ENCODE measurements at regions not wholly inside any gene's neighbourhood (a gene's known extent, or its start where the extent isn't known, plus 50 kb on each side); places are given as distances from the start of the nearest gene placed in this dataset.
A peak's percentile ranks its signal among the peaks of the same experiment; 100 is the strongest.

- TF ChIP-seq Cebpa-rat (IDR thresholded peaks at IDR 0.05), result peak in 8 of 11 experiments; percentile 22 to 86 (median 46); a peak in 9 of 22 replicates
- H3K9ac ChIP-seq, result no peak overlapping the region
- no peaks in the 10 kb centered on the region for H3K36me3 ChIP-seq
- H3K4me3 ChIP-seq, result no peak overlapping the region
- H3K9me3 ChIP-seq (replicated peaks in 1 of 11), result no peaks in the 10 kb centered on the region
- H3K4me2 ChIP-seq, result no peak overlapping the region
- H3K27ac ChIP-seq, result no peak overlapping the region
- H3K4me1 ChIP-seq, result 0 out of 20 replicates have a peak, but pooled peaks cover 0 to 4% (median 0%) of the 10 kb centered on the region in 10 experiments
- no peaks in the 10 kb centered on the region for H4K20me1 ChIP-seq
- H3K27me3 ChIP-seq, result no peaks in the 10 kb centered on the region
Measured at GRCh38 chr14:56482310-56482911, 97.2 kb upstream of the TMEM260 start.

DNA sequence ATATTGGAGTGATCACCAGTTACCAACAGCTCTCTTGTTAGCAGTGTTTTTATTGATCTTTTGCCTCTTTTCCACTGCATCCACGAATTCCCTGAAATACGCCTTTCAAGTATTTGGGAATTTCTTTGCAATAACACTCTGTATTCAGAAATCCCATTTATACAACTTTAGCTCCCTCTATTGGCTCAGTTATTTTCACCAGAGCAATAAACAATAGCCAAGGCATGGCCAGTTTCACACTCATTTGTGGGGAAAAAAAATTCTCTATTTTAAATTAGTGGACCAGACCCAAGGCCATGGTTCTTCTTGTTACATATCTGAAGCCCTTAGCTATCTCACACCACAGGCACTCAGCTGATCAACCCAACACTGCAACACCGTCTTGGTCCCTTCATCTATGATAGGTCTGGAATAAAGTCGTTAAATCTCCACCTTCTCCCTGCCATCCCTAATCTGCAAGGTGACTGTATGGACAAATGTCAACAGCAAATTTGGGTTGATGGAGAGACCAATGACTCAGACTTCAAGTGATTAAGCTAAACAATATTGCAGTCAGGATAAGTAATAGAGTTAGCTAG is 92.4 kb upstream of the TMEM260 start:
- Histone ChIP-seq H3K36me3 (no peaks in the 10 kb centered on the region), H3K27ac (no peak overlapping the region), H3K4me3 (no peak overlapping the region), H3K9ac (no peak overlapping the region), H3K9me3 (replicated peaks in 1 of 11) (no peaks in the 10 kb centered on the region), H3K4me2 (no peak overlapping the region), H3K27me3 (no peaks in the 10 kb centered on the region), H4K20me1 (no peaks in the 10 kb centered on the region), H3K4me1 (peaks cover 0 to 15% (median 12%) of the 10 kb centered on the region in 10 experiments; a peak in 16 of 20 replicates)
- no peak for TF ChIP-seq Cebpa-rat (IDR thresholded peaks at IDR 0.05)

GRCh38 chr14:56487761-56488160 is 91.8 kb upstream of the TMEM260 start:
- no peak overlapping the region for H3K9ac ChIP-seq
- H3K9me3 ChIP-seq (replicated peaks in 1 of 11), result no peaks in the 10 kb centered on the region
- H3K36me3 ChIP-seq, result no peaks in the 10 kb centered on the region
- peaks cover 0 to 18% (median 14%) of the 10 kb centered on the region in 10 experiments; a peak in 16 of 20 replicates for H3K4me1 ChIP-seq
- H4K20me1 ChIP-seq, result no peaks in the 10 kb centered on the region
- no peak overlapping the region for H3K4me3 ChIP-seq
- TF ChIP-seq Cebpa-rat (IDR thresholded peaks at IDR 0.05), result no peak
- H3K27ac ChIP-seq, result no peak overlapping the region
- H3K4me2 ChIP-seq, result no peak overlapping the region
- H3K27me3 ChIP-seq, result no peaks in the 10 kb centered on the region

- no peak for TF ChIP-seq Cebpa-rat (IDR thresholded peaks at IDR 0.05)
- no peak overlapping the region for H3K27ac ChIP-seq
- H3K9ac ChIP-seq, result no peak overlapping the region
- H3K27me3 ChIP-seq, result no peaks in the 10 kb centered on the region
- no peaks in the 10 kb centered on the region for H4K20me1 ChIP-seq
- H3K36me3 ChIP-seq, result no peaks in the 10 kb centered on the region
- no peaks in the 10 kb centered on the region for H3K9me3 ChIP-seq (replicated peaks in 1 of 11)
- no peak overlapping the region for H3K4me2 ChIP-seq
- peaks cover 0 to 18% (median 14%) of the 10 kb centered on the region in 10 experiments; a peak in 16 of 20 replicates for H3K4me1 ChIP-seq
- no peak overlapping the region for H3K4me3 ChIP-seq
Measured at GRCh38 chr14:56488306-56488705, 91.3 kb upstream of the TMEM260 start.

- TF ChIP-seq Cebpa-rat (IDR thresholded peaks at IDR 0.05), result no peak
- no peaks in the 10 kb centered on the region for H3K9me3 ChIP-seq (replicated peaks in 1 of 11)
- peaks cover 0 to 18% (median 14%) of the 10 kb centered on the region in 10 experiments; a peak in 16 of 20 replicates for H3K4me1 ChIP-seq
- no peak overlapping the region for H3K27ac ChIP-seq
- H4K20me1 ChIP-seq, result no peaks in the 10 kb centered on the region
- no peaks in the 10 kb centered on the region for H3K27me3 ChIP-seq
- H3K4me2 ChIP-seq, result no peak overlapping the region
- no peaks in the 10 kb centered on the region for H3K36me3 ChIP-seq
- no peak overlapping the region for H3K9ac ChIP-seq
- no peak overlapping the region for H3K4me3 ChIP-seq
Measured at GRCh38 chr14:56490379-56490778, 89.2 kb upstream of the TMEM260 start.

- peak overlapping the region; percentile 37 to 74 (median 61) for H3K4me2 ChIP-seq
- no peak overlapping the region for H3K9ac ChIP-seq
- H3K27ac ChIP-seq, result no peak overlapping the region
- H3K9me3 ChIP-seq (replicated peaks in 1 of 11), result no peaks in the 10 kb centered on the region
- peaks cover 0 to 18% (median 14%) of the 10 kb centered on the region in 10 experiments; a peak in 16 of 20 replicates for H3K4me1 ChIP-seq
- no peaks in the 10 kb centered on the region for H4K20me1 ChIP-seq
- H3K27me3 ChIP-seq, result no peaks in the 10 kb centered on the region
- no peak for TF ChIP-seq Cebpa-rat (IDR thresholded peaks at IDR 0.05)
- H3K4me3 ChIP-seq, result no peak overlapping the region
- H3K36me3 ChIP-seq, result no peaks in the 10 kb centered on the region
Measured at GRCh38 chr14:56491299-56492285, 88.0 kb upstream of the TMEM260 start.

DNA sequence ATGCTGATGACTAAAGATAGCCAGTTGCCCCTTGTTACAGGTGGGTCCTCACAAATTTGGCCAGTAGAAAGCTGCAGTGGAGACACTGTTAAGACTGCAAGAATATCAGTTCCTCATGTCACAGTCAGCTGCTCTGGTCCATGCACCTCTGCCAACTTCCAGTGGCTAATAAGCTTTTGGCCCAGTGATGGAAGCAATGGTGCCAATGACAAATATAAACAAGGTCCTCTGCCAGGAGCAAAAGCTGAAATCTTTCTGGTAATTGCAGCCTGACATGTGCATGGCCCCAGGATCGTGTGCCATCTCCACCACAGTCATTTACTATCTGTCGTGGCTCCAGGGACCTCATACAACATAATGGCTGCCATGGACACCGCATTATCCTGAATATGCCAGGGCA is 85.4 kb upstream of the TMEM260 start:
- no peak for TF ChIP-seq Cebpa-rat (IDR thresholded peaks at IDR 0.05)
- Histone ChIP-seq H3K9ac (no peak overlapping the region), H3K4me2 (no peak overlapping the region), H3K27me3 (no peaks in the 10 kb centered on the region), H3K4me1 (peaks cover 0 to 18% (median 14%) of the 10 kb centered on the region in 10 experiments; a peak in 16 of 20 replicates), H3K27ac (no peak overlapping the region), H4K20me1 (no peaks in the 10 kb centered on the region), H3K9me3 (replicated peaks in 1 of 11) (no peaks in the 10 kb centered on the region), H3K36me3 (no peaks in the 10 kb centered on the region), H3K4me3 (no peak overlapping the region)

- Histone ChIP-seq H3K9me3 (replicated peaks in 1 of 11) (no peaks in the 10 kb centered on the region), H3K4me3 (no peak overlapping the region), H3K27ac (no peak overlapping the region), H3K4me1 (peaks cover 0 to 11% (median 4%) of the 10 kb centered on the region in 10 experiments; a peak in 9 of 20 replicates), H3K9ac (no peak overlapping the region), H4K20me1 (no peaks in the 10 kb centered on the region), H3K27me3 (no peaks in the 10 kb centered on the region), H3K36me3 (no peaks in the 10 kb centered on the region), H3K4me2 (no peak overlapping the region)
- TF ChIP-seq Cebpa-rat (IDR thresholded peaks at IDR 0.05), result no peak
Measured at GRCh38 chr14:56498112-56498511, 81.5 kb upstream of the TMEM260 start.

- no peak for TF ChIP-seq Cebpa-rat (IDR thresholded peaks at IDR 0.05)
Measured at GRCh38 chr14:56501909-56502530, 77.6 kb upstream of the TMEM260 start.

More at GRCh38 chr14:56501909-56502530, 77.6 kb upstream of the TMEM260 start:
- Histone ChIP-seq H3K9ac (no peak overlapping the region), H4K20me1 (no peaks in the 10 kb centered on the region), H3K27me3 (no peaks in the 10 kb centered on the region), H3K9me3 (replicated peaks in 1 of 11) (no peaks in the 10 kb centered on the region), H3K36me3 (no peaks in the 10 kb centered on the region), H3K4me2 (no peak overlapping the region), H3K4me3 (no peak overlapping the region), H3K27ac (no peak overlapping the region), H3K4me1 (peaks cover 0 to 11% (median 4%) of the 10 kb centered on the region in 10 experiments; a peak in 9 of 20 replicates)

Data from BLaER1 treated with 17β-estradiol and CSF1 and Interleukin-3, amounts not matched to agents 10 nM and 100 nM (cell line).